Mucosa of descending colon (tissue), 3 donors: ENCODE measurements at regions not wholly inside any gene's neighbourhood (a gene's known extent, or its start where the extent isn't known, plus 50 kb on each side); places are given as distances from the start of the nearest gene placed in this dataset.

Source experiments
- ATAC-seq: fragments of 200-7000 bp; cut with Tn5 transposase; one replicate; pipeline ENCODE4 v1.9.1; 2020; ENCODE audit warnings: mild to moderate bottlenecking, moderate library complexity
- DNase-seq, 3 donors: peaks; one replicate each; pipeline ENCODE4 v3.0.0-alpha.2; 2020
- H3K36me3 ChIP-seq: fragments of 200-600 bp; one replicate; pipeline ENCODE4 v1.8.0; 2021; ENCODE audit warnings: low read depth, mild to moderate bottlenecking
- H3K4me1 ChIP-seq: fragments of 200-600 bp; one replicate; pipeline ENCODE4 v1.8.0; 2021; ENCODE audit warnings: low read depth, mild to moderate bottlenecking
- H3K4me3 ChIP-seq: fragments of 200-600 bp; one replicate; pipeline ENCODE4 v1.8.0; 2021; ENCODE audit warnings: mild to moderate bottlenecking
- H3K9me3 ChIP-seq: fragments of 200-600 bp; one replicate; pipeline ENCODE4 v1.8.0; 2021; ENCODE audit warnings: mild to moderate bottlenecking
- intact Hi-C, 2 donors: fragments of 100-400 bp; cut with DNase I in 1 of 2; cut with micrococcal nuclease in 1 of 2; formaldehyde crosslinking; loops; one replicate each; pipeline versions ENCODE4 v1.11.0 to v1.11.1; 2022; cut with DNase I, micrococcal nuclease
- TF ChIP-seq, protein P1 (sequence below): fragments of 200-600 bp; IDR thresholded peaks from one replicate; pipeline ENCODE4 v1.8.0; 2022; ENCODE audit warnings: antibody characterized with exemption, mild to moderate bottlenecking
- donor health status: DM: no; HTN: no; CAD: no; lungs with moderate emphysema.
- donor health status: DM: no; HTN: no; CAD: no.
- donor health status: DM: no; HTN: yes; CAD: no.

DNA sequence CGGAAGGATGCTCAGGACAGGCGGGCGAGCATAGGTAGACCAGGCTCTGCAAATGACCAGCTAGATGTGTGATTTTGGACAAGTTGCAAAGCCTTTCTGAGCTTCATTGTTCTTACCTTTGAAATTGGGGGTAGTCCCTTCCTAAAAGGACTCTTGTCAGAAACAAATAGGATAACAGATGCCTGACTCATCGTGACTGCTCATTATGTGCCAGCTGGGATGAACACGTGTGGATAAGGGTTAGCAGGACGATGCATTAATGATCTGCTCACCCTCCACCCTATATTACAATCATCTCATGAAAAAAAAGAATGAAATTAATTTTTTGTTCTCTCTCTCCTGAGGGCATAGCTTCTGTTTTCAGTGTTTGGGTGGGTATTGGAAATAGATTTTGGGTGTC lies 223.4 kb downstream of the NR2F2 start:
- ATAC-seq (no peak), DNase-seq (no peak)
- Histone ChIP-seq H3K4me1 (no peaks in the 10 kb centered on the region), H3K9me3 (no peaks in the 10 kb centered on the region), H3K36me3 (no peaks in the 10 kb centered on the region), H3K4me3 (no peak overlapping the region)
- TF ChIP-seq, protein P1, sequence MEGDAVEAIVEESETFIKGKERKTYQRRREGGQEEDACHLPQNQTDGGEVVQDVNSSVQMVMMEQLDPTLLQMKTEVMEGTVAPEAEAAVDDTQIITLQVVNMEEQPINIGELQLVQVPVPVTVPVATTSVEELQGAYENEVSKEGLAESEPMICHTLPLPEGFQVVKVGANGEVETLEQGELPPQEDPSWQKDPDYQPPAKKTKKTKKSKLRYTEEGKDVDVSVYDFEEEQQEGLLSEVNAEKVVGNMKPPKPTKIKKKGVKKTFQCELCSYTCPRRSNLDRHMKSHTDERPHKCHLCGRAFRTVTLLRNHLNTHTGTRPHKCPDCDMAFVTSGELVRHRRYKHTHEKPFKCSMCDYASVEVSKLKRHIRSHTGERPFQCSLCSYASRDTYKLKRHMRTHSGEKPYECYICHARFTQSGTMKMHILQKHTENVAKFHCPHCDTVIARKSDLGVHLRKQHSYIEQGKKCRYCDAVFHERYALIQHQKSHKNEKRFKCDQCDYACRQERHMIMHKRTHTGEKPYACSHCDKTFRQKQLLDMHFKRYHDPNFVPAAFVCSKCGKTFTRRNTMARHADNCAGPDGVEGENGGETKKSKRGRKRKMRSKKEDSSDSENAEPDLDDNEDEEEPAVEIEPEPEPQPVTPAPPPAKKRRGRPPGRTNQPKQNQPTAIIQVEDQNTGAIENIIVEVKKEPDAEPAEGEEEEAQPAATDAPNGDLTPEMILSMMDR, result no peak
- intact Hi-C loops, result no loop called here

DNA sequence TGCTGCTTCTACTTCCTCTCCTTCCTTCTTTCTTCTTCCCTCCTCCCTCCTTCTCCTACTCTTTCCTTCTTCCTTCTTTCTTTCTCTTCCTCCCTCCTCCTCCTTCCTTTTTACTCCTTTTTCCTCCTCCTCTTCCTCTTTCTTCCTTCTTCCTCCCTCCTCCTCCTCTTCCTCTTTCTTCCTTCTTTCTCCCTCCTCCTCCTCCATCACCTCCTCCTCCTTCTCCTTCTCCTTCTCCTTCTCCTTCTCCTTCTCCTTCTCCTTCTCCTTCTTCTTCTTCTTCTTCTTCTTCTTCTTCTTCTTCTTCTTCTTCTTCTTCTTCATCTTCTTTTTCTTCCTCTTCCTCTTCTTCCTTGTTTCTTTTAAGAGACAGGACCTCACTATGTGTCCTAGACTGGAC lies 224.0 kb downstream of the NR2F2 start:
- ATAC-seq (no peak), DNase-seq (no peak)
- Histone ChIP-seq H3K4me3 (no peak overlapping the region), H3K9me3 (no peaks in the 10 kb centered on the region), H3K36me3 (no peaks in the 10 kb centered on the region), H3K4me1 (no peaks in the 10 kb centered on the region)
- intact Hi-C loops, result no loop called here
- TF ChIP-seq, protein P1, result no peak

GRCh38 chr15:96559087-96559486 lies 228.6 kb downstream of the NR2F2 start:
- Histone ChIP-seq H3K4me1 (no peaks in the 10 kb centered on the region), H3K36me3 (no peaks in the 10 kb centered on the region), H3K4me3 (no peak overlapping the region), H3K9me3 (no peaks in the 10 kb centered on the region)
- DNase-seq, result no peak
- intact Hi-C loops, result no loop called here
- TF ChIP-seq, protein P1, result no peak
- ATAC-seq, result no peak

DNA sequence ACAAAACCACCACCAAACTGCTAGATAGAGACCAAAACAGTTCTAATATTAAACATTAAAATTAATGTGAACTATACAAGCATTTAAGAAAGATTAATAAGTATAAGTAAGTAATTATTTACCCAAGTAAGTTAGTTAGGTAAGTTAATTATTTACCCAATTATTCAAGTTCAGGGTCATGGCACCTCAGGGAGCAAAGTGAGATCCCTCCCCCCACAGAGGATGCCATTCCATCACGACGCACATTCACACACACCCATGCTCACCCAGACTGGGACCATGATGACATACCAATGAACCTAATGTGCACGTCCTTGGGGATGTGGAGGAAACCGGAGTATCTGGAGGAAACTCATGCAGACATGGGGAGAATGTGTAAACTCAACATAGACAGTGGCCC lies 229.1 kb downstream of the NR2F2 start:
- intact Hi-C loops, result no loop called here

GRCh38 chr15:96560246-96560895 lies 229.9 kb downstream of the NR2F2 start:
- H3K4me1 ChIP-seq, result no peaks in the 10 kb centered on the region
- DNase-seq (no peak), ATAC-seq (no peak)
- H3K9me3 ChIP-seq, result no peaks in the 10 kb centered on the region
- H3K4me3 ChIP-seq, result no peak overlapping the region
- intact Hi-C loops, result no loop called here
- H3K36me3 ChIP-seq, result no peaks in the 10 kb centered on the region
- TF ChIP-seq, protein P1, result no peak

More for the DNA sequence above, 229.1 kb downstream of the NR2F2 start:
- DNase-seq (no peak), ATAC-seq (no peak)
- TF ChIP-seq, protein P1, result no peak
- Histone ChIP-seq H3K4me1 (no peaks in the 10 kb centered on the region), H3K9me3 (no peaks in the 10 kb centered on the region), H3K4me3 (no peak overlapping the region), H3K36me3 (no peaks in the 10 kb centered on the region)

DNA sequence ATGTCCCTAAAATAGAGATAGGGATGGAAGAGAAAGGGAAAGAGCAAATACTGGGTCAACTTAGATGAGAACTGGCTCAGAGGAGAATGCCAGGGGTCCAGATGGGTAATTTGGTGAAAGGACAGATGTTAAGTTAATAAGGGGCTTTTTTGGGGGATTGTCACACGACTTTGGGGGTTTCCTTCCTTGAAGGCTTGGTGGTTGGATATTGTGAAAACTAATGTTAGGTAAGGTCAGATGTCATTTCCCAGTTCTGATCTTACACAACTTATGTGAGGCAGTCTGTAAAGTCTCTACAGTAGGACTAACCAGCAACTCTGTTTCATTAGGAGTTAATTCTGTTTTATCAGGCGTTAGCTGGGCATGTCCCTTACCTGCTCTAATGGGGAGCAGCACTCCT lies 231.1 kb downstream of the NR2F2 start:
- no peaks in the 10 kb centered on the region for H3K36me3 ChIP-seq
- intact Hi-C loops, result no loop called here
- DNase-seq, result no peak
- TF ChIP-seq, protein P1, result no peak
- H3K4me3 ChIP-seq, result no peak overlapping the region
- H3K9me3 ChIP-seq, result no peaks in the 10 kb centered on the region
- no peaks in the 10 kb centered on the region for H3K4me1 ChIP-seq
- ATAC-seq, result no peak
